ENCODE measurements at regions not wholly inside any gene's neighbourhood (a gene's known extent, or its start where the extent isn't known, plus 50 kb on each side); places are given as distances from the start of the nearest gene placed in this dataset.
"Not testable (repeated sequence)": the region's sequence is repeated elsewhere in the genome, so short reads cannot be mapped to it uniquely, and the experiment has no call there.

DNA sequence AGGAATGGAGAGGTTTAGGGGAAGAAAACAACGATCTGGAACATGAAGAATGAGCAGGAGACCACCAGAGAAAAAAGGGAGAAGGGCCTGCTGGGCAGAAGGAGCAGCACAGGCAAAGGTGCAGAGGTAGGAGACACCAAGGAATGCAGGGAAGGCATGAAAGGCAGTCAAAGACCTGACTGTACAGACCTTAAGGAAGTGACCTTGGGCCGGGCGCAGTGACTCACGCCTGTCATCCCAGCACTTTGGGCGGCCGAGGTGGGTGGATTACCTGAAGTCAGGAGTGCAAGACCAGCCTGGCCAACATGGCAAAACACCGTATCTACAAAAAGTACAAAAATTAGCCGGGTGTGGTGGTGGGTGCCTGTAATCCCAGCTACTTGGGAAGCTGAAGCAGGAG is 157.7 kb upstream of the ATP10A start:
- DNase-seq = no peak

DNA sequence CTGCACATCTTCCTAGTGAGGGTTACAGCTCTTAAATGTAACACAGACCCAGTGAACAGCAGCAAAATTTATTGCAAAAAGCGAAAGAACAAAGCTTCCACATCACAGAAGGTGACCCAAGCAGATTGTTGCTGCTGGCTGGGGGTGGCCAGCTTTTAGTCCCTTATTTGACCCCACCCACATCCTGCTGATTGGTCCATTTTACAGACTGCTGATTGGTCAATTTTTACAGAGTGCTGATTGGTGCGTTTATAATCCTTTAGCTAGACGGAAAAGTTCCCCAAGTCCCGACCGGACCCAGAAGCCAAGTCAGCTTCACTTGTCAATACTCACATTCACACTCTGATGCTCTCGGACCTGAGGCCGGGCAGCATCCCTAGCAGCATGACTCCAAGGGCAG is 154.5 kb upstream of the ATP10A start:
- no peak for DNase-seq

DNA sequence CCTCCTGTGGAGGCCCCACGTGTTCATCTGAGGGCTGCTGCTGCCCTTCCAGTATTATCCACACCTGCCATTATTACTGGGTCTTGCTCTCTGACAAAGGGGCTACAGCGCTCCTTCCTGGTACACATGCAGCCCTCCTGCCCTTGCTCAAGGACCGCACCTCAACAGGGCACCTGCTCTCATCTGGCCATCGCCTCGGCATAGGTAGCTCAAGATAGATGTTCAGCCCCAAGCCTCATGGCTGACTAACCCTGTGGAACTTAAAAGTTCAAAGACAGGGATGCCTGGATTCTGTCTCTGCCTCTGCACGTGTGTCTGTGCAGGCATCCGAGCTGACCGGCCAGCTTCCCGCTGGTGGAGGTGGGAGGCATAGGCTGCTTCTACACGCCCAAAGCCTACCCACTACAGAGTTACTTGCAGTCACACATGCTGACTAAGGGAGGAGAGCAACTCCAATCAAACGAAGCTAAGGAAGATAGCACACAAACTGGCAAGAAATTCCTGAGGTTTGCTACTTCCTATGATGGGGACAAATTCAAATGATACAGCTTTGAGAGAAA is 152.5 kb upstream of the ATP10A start:
- DNase-seq = no peak

DNA sequence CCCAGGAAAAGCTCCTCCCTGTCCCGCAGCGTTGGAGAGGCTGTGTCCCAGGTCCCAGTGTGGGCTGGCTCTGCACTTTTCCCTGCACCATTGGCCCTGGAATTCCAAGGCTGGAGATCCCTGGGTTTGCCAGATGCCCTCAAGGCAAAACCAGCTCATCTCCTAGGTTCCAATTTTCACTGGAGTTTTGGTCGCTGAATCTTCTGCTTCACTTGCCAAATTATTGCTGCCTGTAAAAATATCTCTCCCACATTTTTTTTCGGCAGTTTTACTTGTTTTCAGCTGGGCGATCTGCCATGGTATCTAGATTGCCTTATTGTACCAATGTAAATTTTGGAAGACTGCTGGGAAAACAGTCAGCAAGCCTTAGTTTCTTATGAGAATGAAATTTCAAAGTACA is 150.9 kb upstream of the ATP10A start:
- DNase-seq = no peak

DNA sequence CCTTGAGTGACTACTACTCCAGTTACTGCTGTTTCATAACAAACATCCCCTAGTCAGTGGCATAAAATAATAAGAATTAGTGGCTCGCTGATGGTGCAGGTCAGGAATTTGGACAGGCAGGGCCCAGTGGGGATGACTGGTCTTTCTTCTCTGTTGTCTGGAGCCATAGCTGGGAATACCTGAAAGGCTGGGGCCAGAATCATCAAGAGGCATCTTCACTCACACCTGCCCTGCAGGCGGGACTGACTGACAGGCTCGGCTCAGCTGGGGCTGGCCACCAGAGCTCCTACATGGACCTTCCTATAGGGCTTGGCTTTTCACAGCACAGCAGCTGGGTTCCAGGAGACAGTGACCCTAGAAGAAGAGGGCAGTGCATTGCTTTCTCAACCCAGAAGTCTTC is 148.8 kb upstream of the ATP10A start:
- DNase-seq = no peak

DNA sequence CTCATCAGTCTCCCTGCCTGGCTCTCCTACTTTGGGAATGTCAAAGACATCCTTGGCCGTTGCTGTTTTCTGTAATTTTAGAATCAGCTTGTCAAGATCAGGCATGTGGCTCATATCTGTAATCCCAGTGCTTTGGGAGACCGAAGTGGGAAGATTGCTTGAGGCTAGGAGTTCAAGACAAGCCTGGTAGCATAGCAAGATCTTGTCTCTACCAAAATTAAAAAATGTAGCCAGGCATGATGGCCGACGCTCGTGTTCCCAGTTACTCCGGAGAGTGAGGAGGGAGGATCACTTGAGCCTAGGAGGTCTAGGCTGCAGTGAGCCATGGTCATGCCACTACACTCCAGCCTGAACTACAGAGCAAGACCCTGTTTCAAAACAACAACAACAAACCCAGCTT is 144.0 kb upstream of the ATP10A start:
- no peak for DNase-seq

DNA sequence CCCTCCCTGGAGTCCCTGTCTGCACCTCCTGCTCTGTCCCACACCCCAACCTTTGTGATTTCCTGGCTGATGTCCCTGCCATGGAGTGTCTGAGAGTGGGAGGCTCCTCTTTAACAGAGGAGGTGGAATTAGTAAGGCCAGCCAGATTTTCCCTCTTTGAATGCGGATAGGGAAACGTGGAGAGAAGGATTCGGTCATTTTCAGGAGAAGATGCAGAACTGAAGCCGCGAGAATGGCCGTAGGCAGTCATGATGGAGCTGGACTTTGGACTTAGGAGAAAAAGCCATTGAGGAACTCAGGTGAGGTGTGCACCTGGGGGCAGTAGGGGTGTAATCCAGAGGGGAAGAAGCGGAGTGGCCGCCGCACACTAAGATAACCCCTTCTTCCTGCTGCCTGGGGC is 138.1 kb upstream of the ATP10A start:
- DNase-seq = no peak

DNA sequence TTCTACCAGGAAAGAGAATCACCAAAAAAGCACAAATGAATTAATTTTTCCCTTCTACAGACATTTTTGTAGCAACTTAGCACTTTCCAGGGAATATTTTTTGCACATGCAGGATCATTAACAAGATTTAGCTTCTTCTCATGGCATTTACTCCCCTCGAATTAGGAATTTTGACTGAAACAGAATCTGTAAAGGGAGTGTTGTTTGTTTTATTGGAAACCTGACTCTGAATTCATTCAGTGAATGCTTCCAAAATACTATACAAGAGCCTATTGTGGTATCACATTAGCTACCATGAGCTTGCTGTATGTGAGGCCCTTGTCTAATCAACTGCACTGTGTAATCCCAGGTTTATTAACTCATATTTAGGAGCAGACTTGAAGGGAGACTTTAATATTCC is 130.4 kb upstream of the ATP10A start:
- DNase-seq = no peak

DNA sequence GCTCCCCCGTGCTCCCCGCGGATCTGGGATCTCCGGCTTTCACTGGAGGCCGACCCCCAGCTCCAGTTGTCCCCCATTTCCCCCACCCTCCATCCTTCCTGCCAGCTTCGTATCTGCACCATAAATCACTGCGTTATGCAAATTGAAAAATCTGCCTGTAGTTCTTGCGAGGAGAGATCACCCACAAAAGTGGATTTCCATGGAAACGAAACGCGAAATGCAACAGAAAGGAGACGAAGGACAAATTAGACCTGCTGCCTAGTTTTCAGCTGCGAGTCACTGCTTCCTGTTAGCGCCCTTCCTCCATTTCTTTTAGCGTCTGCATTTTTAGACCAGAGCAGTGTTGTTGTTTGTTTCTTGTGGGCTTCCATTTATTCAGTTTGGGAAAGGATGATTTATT is 127.1 kb upstream of the ATP10A start:
- DNase-seq = no peak

DNA sequence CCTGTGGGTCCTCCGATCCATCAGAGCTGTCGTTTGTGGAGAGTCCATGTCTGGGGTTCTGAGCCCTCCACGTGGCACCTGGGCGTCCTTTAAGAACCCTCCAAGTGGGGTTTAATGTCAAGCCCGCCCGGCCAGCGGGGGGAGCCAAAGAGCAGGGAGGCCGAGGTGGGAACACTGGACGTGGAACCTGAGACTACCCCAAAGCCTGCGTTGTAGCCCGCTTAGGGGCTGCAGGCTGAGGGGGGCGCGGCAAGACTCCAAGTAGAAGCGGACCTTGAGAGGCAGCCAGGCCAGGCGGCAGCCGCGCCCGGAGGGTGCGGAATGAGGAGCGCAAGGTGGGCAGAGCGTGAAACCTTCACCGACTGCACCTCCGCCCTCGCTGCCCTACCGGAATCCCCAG is 126.2 kb upstream of the ATP10A start:
- DNase-seq = no peak

DNA sequence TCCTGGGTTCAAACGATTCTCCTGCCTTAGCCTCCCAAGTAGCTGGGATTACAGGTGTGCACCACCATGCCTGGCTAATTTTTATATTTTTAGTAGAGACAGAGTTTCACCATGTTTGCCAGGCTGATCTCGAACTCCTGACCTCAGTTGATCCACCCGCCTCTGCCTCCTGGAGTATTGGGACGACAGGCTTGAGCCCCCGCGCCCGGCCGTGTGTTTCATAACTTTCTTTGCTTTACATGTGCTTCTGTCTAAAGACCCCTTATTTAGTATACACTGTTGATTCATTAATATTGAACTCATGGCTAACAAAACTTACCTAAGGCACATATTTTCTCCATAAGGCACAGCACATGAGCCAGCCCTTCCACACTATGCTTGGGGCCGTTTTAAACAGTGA is 125.6 kb upstream of the ATP10A start:
- DNase-seq = not testable (repeated sequence)

DNA sequence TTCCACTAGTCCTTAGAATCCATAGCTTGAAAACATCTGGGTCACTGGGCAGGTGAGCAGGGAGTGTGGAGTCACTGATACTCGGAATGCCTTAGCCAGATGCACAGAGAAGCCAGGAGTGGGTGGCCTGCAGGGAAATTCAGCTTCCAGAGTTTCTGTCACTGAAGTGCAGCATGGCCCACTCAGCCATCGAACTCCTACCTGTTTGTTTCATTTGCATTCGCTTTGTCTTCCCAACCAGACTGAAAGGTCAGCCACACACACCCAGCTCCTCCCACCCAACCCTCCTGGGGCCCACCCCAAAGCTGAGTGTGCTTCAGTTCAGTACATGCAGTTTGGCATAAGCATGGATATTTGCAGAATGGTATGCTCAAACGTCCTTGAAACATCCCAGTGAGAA is 124.5 kb upstream of the ATP10A start:
- DNase-seq = no peak

DNA sequence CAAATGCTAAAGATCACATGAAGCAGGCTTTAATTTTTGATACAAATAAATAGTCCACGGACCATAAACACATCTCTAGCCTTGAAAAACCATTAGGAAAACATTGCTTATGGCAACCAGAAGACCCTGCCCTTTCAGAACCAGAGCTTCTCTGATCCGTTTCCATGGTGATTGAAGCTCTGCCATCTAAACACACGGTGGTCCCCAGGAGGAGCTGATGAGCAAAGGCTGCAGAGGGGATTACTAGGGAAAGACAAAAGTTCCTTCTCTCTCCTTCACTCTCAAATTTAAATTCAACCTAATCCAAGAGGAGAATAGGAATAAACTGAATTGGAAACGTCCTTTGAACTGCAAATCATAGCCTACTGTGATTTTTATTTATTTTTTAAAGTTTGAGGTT is 122.0 kb upstream of the ATP10A start:
- no peak for DNase-seq

DNA sequence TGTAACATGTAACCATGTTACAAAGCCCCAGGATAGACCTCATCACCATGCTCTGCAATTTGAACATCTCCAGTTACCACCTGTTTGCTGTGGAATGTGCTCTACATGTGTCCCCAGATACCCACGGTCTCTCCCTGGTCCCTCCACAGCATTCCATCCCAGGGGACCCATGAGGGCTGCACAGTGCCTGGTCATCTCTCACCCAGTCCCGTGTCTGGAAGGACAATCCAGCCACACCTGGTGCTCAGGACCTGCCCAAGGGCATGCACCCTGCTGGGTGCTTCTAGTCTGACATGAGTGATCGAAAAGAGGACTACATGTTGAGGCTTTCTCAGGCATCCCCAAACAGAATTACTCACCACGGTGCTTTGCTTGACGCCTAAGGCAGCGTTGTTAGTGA is 119.6 kb upstream of the ATP10A start:
- no peak for DNase-seq

DNA sequence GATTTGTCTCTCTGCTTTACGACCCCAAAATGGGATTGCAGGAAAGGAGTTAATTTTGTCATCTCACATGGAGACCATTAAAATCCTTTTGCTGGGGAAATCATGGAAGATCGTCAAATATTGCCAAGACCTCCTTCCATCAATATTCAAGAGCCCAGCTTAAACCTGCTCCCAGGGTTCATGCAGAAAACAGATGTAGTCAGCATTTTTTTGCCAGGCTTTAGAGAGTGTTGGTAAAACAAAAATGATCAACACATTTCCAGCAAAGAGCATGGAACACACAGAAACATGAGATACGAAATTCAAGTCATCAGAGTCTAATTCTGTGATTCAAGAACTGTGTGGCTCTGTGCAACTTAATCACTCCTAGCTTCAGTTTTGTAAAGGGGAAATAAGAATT is 118.0 kb upstream of the ATP10A start:
- DNase-seq = no peak

DNA sequence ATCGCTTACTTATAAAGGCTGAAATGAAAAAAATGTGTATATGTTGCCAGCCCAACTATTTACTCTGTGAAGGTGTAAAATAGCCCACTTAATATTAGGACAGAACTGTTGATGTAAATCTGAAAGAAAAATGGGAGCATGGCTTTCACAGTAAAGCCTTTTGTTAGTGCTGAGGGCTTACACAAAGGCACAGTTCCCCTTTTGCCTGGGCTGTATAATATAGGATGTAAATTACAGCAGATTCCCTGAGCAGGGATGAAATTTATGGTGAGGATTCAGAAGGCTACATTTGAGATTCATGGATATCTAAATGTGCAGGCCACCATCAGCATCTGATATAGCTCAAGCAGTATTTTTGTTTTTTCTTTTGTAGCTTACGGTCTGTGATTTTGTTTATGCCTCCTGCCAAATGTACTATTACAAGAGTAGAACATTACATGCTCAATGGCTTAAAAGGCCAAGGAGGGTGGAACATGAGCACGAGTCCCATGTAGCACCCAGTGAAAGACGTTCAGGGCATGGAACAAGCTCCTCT is 109.1 kb upstream of the ATP10A start:
- no peak for DNase-seq

DNA sequence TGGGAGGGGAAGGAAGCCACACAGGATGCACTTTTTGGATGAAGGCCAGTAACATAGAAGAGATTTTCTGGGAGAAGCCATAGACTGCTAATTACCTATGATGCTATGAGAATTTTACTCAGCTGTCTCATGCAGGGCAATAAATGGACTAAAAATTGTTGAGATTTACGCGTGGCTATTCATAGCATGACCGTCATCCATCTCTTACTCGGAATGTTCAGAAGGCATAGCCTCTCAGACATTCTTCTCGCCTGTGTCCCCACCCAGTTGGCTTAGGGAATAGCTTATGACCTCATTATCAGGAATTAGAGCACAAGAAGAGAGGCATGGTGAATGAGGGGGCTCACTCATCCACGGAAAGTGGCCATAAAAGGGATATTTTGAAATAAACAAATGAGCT is 107.9 kb upstream of the ATP10A start:
- no peak for DNase-seq

DNA sequence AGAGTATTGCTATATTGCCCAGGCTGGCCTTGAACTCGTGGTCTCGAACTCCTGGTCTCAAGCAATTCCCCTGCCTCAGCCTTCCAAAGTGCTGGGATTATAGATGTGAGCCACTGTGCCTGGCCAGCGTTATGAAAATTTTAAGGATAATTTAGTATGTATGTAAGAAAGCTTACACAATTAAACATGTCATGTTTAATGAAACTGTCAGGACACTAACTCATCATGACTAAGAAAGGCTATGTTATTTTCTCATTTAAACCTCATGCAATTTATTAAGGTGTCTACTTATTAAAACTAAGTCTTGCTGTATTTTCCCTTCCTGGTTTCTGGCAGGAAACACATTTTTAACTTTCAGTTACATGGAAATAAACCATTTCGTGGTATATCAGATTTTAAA is 106.8 kb upstream of the ATP10A start:
- DNase-seq = no peak

DNA sequence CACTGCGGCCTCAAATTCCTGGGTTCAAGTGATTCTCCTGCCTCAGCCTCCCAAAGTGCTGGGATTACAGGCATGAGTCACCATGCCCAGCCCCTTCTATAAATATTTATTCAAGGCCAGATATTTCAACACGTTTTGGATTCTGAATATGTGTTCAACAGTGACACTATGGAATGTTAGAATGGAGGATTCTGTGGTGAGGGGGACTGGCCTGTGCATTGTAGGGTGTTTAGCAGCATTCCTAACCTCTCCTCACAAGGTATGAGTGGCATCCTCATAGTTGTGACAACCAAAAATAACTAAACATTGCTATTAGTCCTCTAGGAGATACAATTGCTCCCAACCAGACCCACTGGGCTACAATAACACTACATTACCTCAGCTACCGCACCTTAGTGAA is 104.0 kb upstream of the ATP10A start:
- no peak for DNase-seq

DNA sequence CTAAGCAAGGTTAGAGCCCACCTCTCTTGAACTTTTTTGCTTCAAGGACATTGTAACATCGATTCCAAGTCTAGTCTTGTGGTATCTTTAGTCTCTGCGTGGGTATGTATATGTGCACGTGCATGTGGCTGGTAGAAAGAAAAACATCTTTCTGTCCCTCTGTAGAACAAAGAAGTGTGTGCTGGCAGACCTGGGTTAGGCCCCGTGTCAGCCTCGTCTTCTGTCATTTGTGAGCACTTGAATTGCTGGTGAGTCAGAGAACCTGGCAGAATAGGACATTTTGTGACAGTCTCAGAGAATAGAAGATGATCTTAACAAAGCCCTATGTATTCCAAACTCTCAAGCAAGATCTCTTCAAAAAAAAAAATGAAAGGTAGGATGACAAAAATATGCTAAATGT is 102.2 kb upstream of the ATP10A start:
- no peak for DNase-seq

DNA sequence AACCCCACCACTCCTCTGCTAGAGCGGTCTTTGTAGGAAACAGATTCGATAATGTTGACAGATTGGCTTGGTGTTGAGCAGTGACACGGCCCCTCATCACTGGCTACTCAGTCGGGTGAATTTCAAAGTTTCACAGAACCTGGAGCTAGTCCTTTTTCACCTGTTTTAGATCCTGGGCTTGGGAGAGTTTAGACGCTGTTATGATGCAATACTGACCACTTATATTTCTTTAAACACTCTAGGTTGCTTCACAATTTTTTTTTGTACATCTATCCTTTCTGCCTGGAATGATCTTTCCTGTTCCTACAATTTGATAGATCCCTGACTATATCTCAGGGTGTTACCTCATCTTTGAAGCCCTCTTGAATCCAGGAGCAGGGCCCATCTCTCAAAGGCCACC is 97.1 kb upstream of the ATP10A start:
- no peak for DNase-seq

DNA sequence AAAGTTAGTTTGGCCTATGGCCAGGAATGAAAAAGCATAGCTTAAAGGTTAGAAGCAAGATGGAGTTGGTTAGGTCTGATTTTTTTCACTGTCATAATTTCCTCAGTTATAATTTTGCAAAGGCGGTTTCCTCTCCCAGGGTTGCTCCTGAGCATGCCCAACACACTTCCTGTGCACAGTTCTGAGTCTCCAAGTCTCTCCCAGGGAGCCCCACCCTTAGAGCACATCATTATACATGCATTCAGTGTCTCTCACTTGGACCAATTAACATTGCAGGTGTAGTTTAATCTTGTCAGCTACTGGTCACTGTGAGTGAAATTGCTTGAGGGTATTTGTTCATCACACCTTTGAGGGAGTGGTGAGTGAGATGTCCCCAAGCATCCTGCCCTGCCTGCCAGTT is 96.0 kb upstream of the ATP10A start:
- DNase-seq = no peak

DNA sequence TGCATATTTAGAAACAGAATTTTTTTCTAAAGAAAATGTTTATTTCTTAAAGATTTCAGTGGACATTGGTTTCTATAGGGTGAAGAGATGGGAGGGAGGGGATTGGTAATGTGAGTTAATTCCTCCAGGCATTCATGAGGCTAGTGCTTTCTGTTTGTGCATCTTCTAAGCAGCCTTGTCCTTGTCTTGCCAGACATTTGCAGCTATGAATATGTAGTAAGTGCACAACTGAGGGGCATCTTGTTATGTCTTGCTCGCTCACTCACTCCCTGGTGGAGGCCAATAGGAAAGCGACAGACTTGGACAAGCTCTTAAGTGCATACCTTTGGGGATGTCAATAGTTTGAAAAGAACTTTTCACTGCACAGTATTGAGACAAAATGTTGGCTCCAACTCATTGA is 92.5 kb upstream of the ATP10A start:
- no peak for DNase-seq

DNA sequence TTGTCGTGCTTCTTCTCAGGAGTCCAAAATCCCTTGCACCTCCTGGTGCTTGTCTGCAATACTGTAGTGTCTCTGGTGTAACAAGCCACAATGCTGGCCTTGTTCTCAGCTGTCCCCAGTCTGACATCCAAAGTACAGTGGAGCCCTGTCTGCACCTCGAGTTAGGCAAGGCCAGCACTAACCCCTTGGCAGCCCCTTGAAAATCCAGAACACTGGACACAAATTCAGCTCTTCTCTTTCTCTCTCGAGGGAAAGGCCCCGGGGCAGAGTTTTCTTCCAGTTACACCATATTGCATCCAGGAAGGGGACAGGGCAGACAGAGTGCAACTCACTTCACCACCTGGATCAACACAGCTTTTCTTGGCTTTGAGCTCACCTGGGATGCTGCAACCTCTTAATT is 91.3 kb upstream of the ATP10A start:
- no peak for DNase-seq

DNA sequence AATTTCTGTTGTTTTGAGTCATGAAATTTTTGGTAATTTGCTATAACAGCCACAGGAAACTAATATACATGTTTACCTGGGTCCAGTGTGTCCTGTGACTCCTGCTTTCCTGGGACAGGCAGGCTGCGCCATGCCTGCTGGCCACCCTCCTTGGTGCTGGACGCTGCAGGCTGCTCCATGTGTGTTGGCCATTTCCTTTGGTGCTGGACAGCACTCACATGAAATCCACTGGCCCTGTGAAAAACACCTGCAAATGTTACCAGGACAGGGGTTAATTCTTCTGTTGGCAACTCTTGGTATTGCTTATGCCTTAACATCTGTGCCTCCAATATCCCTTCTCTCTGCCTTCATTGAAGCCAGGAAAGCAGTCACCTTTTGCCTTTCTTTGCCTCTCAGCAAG is 86.9 kb upstream of the ATP10A start:
- no peak for DNase-seq
